ELR (cell line): ENCODE measurements at regions not wholly inside any gene's neighbourhood (a gene's known extent, or its start where the extent isn't known, plus 50 kb on each side); places are given as distances from the start of the nearest gene placed in this dataset.
A peak's percentile ranks its signal among the peaks of the same experiment; 100 is the strongest.
"Not testable (repeated sequence)": the region's sequence is repeated elsewhere in the genome, so short reads cannot be mapped to it uniquely, and the experiment has no call there.

Experiments used
- DNase-seq: peaks from one replicate; pipeline ENCODE4 v3.0.0-alpha.2; 2015; ENCODE audit warnings: low read depth

DNA sequence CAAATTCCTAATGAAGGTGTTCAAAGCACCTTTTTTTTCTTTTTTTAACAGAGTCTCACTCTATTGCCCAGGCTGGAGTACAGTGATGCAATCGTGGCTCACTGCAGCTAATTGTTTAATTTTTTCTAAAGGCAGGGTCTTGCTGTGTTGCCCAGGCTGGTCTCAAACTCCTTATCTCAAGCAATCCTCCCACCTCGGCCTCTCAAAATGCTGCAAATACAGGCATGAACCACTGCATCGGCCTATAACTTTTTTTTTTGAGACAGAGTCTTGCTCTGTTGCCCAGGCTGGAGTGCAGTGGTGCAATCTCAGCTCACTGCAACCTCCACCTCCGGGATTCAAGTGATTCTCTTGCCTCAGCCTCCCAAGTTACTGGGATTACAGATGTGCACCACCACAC, 113.9 kb upstream of the CXADR start:
- not testable (repeated sequence) for DNase-seq

DNA sequence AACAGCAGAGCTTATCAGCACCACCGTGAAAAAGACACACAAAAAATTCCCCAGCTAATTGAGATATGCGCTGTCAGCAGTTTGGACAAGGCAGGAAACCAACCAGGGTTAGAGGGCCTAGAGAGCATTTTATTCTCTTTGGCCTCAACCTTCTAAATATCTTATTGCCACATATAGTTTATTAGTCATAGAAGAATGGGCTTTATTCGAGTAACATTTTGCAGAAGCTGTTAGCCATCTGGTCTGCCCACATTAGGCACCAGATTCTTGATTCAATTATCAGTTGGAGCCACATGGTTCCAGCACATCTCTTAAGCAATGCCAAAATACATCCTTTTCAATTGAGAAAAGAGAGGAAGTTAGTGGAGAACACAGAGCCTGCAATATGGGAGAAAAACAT, 109.9 kb upstream of the CXADR start:
- DNase-seq = no peak

DNA sequence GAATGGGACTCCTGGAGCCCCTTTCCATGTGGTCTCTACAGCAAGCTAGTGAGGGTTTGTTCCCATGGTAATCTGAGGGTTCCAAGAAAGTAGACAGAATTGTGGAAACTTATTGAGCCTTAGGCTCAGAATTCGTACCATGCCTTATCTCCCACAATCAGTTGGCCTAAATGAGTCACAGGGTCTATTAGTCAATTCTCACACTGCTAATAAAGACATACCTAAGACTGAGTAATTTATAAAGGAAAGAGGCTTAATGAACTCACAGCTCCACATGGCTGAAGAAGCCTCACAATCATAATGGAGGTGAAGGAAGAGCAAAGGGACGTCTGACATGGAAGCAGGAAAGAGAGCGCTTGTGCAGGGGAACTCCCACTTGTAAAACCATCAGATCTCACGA, 106.6 kb upstream of the CXADR start:
- peak; percentile 23 for DNase-seq

DNA sequence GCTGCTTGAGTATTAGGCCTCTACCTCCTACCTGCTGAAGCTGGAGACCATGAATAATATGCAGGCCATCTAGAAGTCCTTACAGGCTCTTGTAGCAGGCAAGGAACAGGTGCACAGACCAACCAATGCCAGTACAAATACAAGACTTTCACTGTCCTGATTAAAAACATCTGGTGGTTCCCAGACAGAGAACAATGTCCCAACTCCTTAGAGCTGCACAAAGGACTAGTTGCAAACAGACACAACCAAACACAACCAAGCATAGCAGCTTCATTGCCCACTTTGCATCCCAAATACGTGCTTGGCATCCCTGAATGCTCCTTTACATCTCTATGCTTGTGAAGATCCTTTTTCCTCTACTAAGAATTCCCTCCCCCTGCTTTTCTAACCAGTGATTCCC, 98.1 kb upstream of the CXADR start:
- DNase-seq = no peak

DNA sequence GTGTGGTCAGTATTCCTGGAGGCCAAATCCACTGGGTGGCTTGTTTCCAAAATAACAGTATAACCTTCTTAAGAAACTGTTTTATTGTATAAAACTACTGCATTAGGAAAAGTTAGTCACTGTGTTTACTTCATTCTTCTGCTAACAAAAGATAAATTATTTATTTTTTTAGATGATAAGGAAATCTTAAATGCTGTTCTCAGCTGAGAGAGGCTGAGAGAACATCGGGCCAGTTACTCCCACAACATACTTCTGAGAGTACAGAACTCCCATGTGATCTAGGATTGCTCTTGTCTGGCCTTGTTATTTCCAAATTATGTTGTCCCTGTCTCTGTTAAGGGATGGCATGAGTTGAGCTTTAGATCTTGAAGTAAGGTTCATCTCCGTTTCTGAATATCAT, 96.7 kb upstream of the CXADR start:
- DNase-seq = no peak

DNA sequence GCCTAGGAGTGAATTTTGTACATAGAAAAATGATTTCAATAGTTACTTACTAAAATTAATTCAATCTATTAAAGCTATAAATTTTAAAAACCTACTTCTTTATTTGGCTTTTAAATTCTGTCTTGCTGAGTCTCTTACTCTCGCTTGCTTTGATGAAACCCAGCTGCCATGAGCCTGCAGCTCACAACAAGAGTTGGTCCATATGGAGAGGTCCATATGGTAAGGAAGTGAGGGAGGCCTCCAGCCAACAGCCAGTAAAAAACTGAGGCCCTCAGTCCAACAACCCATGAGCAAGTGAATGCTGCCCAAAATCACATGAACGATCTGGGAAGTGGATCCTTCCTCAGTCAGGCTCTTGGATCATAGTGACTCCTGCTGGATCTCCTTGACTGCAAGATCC, 89.9 kb upstream of the CXADR start:
- no peak for DNase-seq

DNA sequence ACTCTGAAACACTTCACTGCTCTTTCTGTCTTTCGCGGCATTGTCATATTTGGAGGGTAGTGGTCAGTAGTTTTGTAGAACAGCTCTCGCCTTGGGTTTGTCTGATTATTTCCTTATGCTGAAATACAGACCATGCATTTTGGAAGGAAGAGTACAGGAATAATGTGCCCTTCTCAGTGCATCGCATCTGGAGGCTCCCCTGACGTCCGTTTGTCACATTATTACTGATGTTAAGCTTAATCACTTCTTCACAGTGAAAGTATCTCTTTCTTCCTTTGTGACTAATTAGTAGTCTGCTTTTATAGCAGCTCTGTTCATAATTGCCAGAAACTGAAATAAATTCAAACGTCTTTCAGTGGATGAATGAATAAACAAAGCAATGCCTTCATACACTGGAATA, 85.7 kb upstream of the CXADR start:
- no peak for DNase-seq

DNA sequence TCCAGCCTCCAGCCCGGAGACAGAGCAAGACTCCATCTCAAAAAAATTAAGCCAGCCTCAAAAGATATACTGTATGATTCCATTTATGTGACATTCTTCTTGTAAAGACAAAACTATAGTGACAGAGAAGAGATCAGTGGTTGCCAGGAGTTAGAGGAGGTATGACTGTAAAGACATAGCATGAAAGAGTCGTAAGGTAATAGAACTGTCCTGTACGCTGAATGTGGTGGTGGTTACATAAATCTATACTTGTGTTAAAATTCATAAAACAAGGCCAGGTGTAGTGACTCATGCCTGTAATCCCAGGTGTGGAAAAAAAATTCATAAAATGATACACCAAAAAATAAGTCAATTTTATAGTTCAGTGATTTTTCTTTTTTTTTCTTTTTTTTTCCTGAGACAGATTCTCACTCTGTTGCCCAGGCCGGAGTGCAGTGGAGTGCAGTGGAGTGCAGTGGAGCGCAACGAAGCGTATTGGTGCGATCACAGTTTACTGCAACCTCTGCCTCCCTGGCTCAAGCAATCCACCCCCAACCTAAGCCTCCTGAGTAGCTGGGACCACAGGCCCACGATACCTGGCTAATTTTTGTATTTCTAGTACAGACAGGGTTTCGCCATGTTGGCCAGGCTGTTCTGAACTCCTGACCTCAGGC, 84.9 kb upstream of the CXADR start:
- DNase-seq = no peak

DNA sequence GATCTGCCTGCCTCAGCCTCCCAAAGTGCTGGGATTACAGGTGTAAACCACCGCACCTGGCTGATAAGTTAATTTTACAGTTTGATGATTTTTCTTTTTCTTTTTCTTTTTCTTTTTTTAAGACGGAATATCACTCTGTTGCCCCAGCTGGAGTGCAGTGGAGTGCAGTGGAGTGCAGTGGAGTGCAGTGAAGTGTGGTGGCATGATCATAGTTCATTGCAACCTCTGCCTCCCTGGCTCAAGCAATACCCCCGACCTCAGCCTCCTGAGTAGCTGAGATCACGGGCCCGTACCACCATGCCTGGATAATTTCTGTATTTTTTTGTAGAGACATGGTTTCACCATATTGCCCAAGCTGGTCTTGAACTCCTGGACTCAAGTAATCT, 84.4 kb upstream of the CXADR start:
- no peak for DNase-seq

DNA sequence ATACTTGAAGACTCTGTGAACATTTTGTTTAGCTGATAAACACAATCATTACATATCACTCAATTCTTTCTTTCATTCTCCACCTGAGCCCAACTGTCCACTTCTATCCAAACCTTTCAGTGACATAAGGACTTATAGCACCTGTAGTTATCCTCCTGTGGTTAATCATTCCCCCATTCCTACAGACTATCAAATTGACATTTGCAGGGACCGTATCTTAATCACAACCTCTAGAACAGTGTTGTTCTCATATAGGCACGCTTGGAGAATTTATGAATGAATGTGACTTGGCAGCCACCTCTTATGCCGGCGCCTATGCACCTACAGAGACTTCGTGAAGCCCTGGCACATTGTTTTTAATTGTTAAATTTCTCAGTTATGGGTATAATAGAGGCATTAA, 83.9 kb upstream of the CXADR start:
- DNase-seq = no peak

DNA sequence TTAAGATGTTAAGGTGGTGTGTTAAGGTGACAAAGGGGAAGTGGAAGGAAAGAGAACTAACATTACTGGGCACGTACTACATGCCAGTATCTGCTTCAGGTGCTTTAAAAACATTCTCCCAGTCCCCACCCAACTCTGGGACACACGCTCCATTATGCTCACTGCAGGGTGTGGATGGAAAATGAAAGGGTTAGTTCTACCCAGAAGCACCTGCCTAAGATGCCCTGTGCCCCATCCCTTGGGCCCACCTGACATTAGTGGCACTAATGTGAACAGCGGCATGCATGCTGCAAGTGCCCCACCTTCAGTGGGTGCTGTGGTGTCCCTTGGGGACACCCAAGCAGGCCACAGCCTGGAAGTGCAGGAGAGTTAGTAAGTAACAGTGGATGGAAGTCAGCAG, 82.9 kb upstream of the CXADR start:
- no peak for DNase-seq

DNA sequence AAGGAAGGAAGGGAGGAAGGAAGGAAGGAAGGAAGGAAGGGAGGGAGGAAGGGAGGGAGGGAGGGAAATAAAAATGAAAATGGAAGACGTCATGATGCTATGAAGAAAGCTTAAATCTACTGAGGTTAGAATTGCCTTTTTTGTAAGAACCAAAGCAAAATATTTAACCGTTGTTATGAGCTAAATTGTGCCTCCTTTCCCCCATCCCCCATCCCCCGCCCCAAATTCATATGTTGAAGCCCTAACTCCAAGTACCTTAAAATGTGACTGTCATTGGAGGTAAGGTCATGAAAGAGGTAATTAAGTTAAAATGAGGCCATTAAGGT, 80.1 kb upstream of the CXADR start:
- DNase-seq = no peak

DNA sequence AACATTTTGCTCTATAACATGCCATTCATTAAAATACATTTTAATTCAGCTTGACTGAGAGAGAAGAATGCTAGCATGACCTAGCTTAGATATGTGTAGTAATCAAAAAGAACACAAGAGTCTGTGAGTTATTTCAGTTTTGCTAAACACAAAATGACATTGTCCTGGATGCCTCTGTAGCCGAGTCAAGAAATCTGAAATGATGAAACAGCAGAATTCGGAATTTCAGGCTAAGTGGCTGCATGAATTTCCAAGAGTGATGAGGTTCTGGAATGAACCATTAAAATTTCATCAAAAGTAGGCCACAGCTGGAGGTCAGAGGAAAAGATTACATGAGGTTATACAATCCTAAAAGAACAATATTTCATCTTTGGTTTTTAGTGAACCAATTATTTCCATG, 79.1 kb upstream of the CXADR start:
- DNase-seq = no peak

DNA sequence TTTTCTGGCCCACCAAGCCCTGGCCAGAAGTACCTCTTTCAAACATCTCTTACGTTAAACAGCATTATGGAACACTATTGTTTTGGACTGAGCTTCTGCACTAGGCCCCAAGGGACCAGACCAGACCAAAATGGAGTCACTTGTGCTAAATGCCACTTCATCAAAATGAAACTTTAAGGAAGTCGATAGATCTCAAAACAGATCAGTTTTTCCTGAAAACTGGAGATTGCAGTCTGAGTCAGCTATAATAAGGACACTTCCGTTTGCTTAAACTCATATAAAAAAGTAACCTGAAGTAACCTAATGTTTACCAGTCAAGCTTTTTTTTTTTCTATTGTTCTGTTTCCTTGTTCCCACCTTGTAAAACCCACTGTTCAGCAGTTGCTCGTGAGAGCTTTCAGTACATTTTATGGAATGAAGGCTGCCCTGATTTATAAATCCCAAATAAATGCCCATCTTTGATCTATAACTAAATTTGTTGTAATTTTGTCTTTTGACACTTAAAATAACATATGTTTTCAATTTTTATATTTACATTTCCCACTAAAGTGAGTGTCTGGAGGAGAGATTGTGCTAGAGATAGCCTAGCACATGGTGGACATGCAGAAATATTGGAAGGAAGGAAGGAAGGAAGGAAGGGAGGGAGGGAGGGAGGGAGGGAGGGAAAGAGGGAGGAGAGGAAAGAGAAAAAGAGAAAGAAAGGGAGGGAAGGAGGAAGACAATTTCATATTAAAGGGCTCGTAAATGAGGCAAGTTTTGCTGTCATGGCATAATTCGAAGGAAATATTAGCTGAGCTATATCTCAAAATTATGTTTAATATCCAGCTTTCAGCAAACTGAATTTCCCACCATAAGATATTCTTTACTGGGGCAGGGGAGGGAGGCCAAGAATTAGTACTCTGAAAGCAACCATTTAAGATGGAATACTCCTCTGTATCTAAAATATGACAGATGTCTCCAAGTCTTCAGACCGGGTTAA, 77.0 kb upstream of the CXADR start:
- DNase-seq = peak; percentile 5

DNA sequence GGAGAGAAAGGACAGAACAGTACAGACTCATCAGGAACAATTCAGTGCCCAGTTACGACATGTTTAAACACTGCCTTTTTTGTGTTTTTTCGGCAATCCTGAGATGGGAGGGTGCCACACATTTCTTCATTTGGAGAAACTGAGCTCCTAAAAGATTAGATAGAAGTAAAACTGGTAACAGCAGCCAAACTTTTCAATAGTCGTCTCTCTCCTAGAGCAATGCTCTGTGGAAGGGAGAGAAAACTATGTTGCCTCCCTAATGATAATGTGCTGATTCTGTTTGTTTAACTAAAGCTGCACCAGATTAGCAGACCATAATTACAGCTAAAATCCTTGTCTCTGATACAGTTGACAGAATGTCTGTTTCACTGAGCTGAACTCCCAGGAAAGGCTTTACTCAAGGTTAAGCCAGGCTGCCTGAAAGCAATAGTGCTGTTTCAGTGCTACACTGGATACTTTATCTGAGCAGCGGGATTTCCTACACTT, 76.2 kb upstream of the CXADR start:
- DNase-seq = no peak

DNA sequence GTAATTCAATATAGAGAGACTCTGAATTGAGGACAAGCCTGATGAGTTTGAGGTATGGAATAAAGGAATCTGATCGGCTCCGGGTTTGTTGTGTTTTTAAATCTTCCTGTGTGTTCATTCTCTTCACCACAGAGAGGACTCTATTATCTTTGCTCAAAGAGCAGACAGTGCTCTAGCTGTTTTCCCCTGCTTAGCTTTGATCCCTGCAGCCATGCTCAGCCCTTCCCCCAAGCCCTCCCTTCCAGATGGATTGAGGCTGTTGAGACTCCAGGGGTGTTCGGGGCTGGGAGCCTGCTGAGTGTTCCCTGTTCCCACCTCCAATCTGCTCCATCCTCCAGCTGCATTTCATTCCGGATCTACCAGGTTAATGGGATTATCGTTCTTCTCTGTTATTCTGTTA, 74.2 kb upstream of the CXADR start:
- no peak for DNase-seq

DNA sequence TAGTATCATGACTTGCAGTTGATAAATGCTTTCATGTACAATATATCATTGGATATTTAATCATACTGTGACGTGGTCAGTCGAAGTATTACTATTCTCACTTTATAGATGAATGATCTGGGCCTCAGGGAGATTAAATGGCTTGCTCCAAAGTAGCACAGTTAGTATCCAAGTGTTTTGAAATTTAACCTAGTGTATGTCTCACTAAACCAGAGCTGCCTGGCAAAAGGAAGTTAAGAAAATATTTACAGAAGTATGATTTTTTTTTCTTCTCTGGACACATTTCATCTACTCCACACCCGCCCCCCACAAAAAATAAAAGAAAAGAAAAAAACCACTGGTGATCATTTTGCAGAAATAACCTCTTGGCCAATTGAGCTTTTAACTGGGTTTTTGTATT, 71.9 kb upstream of the CXADR start:
- no peak for DNase-seq

DNA sequence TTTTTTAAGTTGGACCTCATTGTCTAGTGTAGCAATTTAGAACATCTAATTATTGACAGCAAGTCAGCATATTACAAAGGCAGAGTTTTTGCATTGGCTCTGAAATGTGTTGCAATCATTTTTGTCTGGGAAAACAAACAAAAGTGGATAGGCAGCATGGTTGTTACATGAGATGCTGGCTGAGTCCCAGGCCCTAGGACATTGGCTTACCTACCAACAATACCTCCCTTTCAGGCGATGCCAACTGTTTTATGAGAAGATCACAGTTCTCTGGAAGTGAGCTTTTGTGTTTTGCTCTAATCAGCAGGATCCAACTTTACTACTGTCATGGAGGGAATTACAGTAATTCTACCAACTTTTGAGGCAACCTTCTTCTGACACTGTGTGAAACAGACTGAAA, 71.5 kb upstream of the CXADR start:
- DNase-seq = no peak

DNA sequence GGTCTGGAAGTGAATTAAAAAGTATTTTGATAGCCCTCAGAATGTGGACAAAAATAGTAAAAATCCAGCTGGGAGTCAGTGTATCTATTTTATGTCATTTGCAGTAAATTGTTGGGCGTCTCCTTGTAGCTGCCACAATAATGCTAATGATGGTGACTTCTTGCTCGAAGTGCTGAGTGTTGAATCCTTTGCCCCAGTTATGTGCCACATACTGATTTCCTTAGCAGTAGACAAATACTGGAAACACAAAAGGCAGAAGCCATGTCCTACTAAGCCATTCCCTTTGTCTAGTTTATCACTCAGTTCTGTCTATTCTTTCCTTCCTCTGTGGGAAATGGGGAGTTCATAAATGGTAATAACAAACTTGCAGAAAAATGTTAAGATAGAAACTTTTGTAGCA, 70.7 kb upstream of the CXADR start:
- no peak for DNase-seq

DNA sequence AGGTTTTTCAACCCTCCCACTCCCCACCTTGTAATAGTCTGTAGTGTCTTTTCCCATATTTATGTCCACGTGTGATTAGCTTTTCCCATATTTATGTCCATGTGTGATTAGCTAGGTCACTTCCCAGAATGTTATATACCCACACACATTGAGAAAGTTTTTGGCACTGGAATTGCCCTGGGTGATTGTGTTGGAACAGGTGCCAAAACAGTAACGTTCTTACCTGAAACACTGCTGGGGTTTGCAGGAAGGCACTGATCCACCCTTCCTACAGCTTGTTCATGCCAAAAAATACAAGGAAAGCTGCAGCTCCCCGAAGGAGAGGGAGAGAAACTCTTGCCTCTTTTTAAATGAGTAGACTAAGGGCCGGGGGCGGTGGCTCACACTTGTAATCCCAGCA, 68.0 kb upstream of the CXADR start:
- no peak for DNase-seq

DNA sequence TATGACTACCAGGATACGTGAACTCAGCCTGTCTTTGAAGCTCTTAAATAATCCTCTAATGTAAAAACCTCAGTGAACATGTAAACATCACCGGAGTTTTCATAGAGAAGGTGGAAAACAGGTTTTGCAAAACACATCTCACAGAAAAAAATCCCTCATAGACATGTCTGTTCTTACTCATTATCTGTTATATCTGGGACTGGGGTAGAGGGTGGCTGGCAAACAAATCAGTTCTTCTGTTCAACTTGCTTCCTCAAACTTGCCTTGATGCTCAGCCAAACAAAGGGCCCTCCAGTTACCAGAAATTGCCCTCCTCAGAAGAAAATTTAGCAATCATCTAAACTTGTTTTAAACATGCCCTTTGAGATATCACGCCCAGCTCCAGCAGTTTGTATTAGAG, 66.1 kb upstream of the CXADR start:
- DNase-seq = no peak

DNA sequence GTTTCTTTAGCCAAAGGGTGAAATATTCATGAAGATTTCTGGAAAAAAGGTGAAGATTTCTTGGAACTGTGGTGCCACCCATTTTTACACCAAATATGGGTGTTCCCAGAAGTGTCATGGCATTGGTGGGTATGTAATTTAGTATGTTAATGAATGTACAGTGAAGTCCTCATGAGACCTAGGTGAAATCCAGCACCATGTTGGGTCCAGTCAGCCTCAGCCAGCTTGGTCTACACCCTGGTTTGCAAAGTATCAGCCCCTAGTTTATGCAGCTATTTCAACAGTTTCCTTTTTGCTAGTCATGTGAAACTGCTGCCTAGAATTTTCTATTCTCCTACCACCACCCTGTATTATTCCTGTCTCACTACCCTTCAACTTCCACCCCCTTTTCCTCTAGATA, 63.1 kb upstream of the CXADR start:
- no peak for DNase-seq

DNA sequence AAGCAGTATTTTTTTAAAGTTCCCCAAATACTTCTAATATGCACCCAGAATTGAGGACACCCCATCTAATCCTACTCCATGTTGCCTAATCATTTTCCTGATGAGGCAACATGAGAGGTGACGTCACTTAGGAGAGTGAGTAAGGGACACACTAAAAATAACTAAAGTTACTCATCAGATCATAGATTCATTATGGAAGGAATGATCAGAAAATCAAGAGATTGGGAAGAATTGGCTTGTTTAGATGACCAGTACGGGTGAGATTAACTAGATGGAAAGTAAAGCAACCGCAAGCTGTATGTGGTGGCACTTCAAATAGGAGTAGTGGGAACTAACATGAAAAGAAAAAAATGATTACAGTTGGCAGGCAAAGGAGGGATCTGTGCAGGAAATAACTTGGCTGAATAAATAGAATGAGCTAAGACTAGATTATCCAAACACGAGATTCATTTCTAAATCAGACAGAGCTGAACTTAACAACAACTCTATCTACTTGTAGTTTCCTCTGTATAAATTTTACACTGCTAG, 61.4 kb upstream of the CXADR start:
- DNase-seq = peak; percentile 77
